Posterior cingulate gyrus (tissue), 11 donors: ENCODE measurements at regions not wholly inside any gene's neighbourhood (a gene's known extent, or its start where the extent isn't known, plus 50 kb on each side); places are given as distances from the start of the nearest gene placed in this dataset.
"Not testable (repeated sequence)": the region's sequence is repeated elsewhere in the genome, so short reads cannot be mapped to it uniquely, and the experiment has no call there.

Experiments
- DNase-seq, 10 donors: peaks; one replicate each; pipeline versions ENCODE4 v3.0.0 to v3.0.0-alpha.2; 2020 to 2021; ENCODE audit warnings: mixed read lengths in 3 of 10
- intact Hi-C: fragments of 100-400 bp; cut with DNase I; formaldehyde crosslinking; loops from one replicate; pipeline ENCODE4 v1.15.1; 2023

DNA sequence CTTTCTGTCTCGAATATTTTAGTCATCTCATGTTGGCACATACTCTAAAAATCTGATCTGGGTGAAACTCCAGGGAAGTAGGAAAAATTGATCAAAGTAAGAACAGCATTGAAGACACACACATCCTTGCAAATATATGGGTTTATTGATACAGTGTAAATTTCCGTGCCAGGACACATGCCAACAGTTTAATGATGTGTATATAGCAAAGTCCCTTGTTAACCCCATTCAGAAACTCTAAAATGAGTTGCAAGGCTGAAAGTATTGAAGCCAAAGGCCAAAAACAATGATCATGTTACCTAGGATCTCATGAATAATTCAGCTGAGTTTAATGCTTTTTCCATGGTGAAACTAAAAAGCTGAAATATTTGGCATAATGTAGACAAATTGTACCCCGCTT, 62.3 kb upstream of the FAM72C start:
- DNase-seq, intact Hi-C loops: not testable (repeated sequence)

DNA sequence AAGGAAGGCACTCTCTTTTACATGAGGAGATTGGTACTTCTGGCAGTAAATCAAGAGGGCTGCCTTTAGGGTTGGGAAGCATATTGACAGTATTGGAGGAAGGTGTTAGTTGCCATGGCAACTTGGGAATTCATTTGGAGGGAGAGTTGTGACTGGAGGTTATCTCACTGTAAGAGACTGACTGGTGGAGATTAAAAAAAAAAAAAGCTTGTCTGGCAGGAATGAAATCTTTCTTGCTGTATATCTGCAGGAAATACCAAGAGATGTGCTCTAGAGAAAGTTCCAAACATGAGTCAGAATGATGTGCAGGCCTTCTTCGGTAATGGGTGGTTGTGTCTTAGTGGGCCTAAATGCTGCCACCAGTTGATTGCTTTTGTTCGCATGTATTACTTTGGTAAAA, 59.8 kb upstream of the FAM72C start:
- intact Hi-C loops, DNase-seq: not testable (repeated sequence)

DNA sequence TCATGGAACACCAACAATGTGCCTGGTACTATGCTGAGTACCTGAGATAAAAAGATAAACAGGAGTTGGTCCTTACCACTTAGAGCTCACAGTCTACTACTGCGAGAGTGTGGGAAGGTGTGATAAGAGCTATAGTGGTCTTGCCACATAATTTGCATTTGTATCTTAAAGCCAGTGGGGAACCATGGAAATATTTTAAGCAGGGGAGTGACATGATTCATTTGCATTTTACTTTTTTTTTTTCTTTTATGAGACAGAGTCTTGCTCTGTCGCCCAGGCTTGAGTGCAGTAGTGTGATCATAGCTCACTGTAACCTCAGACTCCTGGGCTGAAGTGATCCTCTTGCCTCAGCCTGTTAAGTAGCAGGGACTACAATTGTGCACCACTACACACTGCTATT, 54.2 kb upstream of the FAM72C start:
- DNase-seq, intact Hi-C loops: not testable (repeated sequence)

DNA sequence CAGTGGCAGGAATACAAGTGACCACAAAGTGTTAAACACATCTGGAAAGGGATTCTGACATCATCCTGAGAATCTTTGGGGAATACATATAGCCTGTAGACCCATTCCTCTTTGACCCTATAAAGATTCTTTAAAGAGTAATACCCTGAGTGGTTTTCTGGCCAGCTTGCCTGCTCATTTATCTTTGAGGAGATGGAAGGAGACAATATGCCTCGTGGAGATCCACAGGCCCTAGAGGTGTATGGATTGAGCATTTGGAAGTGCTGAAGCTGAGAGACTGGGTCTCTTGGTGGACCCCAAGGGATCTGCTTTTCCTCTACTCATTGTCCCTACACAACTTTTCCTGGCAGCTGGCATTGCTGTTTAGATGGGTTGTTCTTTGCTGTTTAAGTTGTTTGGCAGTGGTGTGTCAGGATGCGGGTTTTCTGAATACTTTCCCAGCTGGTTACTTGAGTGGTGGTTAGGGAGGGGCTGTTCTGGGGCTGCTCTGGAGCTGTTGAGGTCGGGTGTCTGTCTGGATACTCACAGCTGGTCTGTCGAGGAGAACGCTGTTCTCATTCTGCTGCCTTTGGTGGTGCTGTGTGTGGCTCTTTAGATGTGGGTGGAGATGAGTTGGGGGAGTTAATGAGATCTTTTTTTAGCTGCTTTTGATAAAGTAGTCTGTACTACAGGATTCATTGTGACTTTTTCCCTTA, 50.1 kb upstream of the FAM72C start:
- intact Hi-C loops, DNase-seq: not testable (repeated sequence)
